ENCODE measurements at regions not wholly inside any gene's neighbourhood (a gene's known extent, or its start where the extent isn't known, plus 50 kb on each side); places are given as distances from the start of the nearest gene placed in this dataset.

DNA sequence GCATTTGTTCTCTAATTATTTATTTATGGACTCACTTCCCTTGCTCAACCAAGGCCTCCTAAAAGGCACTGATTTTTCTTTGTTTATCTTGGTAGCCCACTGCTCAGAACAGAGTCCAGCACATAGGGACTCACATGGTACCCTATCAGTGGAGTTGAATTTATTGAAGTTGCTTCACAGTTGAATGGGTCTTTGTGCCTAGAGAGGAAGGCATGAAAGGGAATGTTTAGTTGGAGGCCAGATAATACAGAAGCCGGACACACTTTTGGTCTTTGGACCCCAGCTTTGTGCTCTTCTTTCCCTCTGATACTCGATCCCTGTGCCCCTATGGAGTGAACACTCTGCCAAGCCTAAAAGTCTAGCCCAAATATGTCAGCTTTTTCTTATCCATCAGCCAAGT is 429.0 kb downstream of the PRDM2 start:
- H3K36me3 Mint-ChIP-seq, result no peaks in the 10 kb centered on the region
- no peak overlapping the region for H3K27ac Mint-ChIP-seq
- TF ChIP-seq, protein P1, sequence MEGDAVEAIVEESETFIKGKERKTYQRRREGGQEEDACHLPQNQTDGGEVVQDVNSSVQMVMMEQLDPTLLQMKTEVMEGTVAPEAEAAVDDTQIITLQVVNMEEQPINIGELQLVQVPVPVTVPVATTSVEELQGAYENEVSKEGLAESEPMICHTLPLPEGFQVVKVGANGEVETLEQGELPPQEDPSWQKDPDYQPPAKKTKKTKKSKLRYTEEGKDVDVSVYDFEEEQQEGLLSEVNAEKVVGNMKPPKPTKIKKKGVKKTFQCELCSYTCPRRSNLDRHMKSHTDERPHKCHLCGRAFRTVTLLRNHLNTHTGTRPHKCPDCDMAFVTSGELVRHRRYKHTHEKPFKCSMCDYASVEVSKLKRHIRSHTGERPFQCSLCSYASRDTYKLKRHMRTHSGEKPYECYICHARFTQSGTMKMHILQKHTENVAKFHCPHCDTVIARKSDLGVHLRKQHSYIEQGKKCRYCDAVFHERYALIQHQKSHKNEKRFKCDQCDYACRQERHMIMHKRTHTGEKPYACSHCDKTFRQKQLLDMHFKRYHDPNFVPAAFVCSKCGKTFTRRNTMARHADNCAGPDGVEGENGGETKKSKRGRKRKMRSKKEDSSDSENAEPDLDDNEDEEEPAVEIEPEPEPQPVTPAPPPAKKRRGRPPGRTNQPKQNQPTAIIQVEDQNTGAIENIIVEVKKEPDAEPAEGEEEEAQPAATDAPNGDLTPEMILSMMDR (IDR thresholded peaks at IDR 0.05; ENCODE audit: unreplicated experiment), result no peak
- H3K4me3 Mint-ChIP-seq, result no peak overlapping the region
- no peaks in the 10 kb centered on the region for H3K9me3 Mint-ChIP-seq
- H3K27me3 Mint-ChIP-seq (ENCODE audit: low read depth), result peaks cover 67% of the 10 kb centered on the region
- DNase-seq (ENCODE audit: low spot score in 2 of 2, unreplicated experiment in 2 of 2), result no peak
- H3K4me1 Mint-ChIP-seq, result no peaks in the 10 kb centered on the region

DNA sequence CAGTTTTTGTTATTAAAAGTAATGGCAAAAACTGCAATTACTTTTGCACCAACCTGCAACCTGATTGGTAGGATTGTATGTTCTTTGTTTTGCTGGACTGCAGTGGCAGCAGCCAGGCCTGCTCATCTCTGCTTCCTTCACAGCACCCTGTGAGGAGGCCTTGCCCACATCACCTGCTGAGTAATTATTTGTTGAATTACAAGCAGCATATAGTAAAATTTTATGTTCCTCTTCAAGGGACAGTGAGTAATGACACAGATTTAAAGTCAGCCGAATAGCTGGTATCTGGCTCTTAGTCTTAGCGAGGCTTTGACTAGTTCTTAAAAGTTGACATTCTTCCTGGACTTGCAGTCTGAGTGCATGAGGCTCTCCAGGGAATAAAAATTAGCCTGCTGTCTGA is 435.1 kb downstream of the PRDM2 start:
- no peak overlapping the region for H3K4me3 Mint-ChIP-seq
- peaks cover 38% of the 10 kb centered on the region for H3K27me3 Mint-ChIP-seq (ENCODE audit: low read depth)
- no peaks in the 10 kb centered on the region for H3K9me3 Mint-ChIP-seq
- TF ChIP-seq, protein P1 (IDR thresholded peaks at IDR 0.05; ENCODE audit: unreplicated experiment), result no peak
- no peak for DNase-seq (ENCODE audit: low spot score in 2 of 2, unreplicated experiment in 2 of 2)
- H3K27ac Mint-ChIP-seq, result no peak overlapping the region
- H3K36me3 Mint-ChIP-seq, result no peaks in the 10 kb centered on the region
- peaks cover 11% of the 10 kb centered on the region for H3K4me1 Mint-ChIP-seq

DNA sequence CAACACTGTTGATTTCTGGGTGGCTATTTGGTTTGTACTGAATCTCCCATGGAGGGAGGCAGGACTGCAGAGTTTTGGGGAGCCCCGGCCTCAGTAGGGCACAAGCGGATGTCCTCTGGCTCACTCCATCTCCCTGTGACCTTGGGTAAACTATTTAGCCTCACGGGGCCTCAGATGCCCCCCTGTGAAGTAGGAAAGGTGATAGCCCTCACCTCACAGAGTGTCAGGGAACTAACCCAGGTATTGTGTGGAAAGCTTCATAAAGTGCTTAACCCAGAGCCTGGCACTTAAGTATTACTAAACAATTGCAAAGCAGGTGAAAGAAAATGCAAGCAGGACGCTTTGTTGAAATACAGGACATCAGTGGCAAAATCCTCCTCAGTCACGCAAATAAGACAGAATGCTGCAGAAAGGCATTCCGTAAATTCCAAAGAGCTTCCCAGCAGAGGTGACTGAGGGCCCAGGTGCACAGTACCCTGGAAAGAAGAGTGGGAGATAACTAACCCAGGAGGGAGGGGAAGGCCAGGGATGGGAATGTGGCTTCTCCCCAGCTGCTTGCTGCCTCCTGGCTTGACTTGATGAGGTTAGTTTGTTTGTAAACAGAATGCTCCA is 436.3 kb downstream of the PRDM2 start:
- H3K36me3 Mint-ChIP-seq, result no peaks in the 10 kb centered on the region
- H3K4me3 Mint-ChIP-seq, result no peak overlapping the region
- DNase-seq (ENCODE audit: low spot score in 2 of 2, unreplicated experiment in 2 of 2), result no peak
- H3K27ac Mint-ChIP-seq, result no peak overlapping the region
- TF ChIP-seq, protein P1 (IDR thresholded peaks at IDR 0.05; ENCODE audit: unreplicated experiment), result no peak
- H3K27me3 Mint-ChIP-seq (ENCODE audit: low read depth), result peaks cover 29% of the 10 kb centered on the region
- H3K9me3 Mint-ChIP-seq, result no peaks in the 10 kb centered on the region
- H3K4me1 Mint-ChIP-seq, result peaks cover 11% of the 10 kb centered on the region

DNA sequence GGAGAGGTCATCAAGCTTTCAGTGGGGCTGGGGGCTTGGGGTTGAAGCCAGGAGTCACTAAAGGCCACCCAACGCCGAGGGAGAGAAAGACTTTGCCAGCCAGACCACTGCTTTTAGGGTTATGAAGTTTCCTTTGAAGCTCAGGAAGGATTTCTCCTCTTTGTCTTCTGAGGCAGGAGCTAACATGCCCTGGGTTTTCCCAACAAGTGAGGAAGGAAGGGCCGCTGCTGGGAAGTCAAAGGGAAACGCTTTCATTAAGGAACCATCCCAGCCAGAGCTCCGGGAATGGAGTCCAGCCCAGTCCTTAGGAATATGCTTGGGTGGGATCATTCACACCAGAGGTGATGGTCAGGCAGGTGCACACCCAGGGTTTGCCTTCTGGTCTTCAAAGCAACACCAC is 436.9 kb downstream of the PRDM2 start:
- Mint-ChIP-seq H3K27me3 (ENCODE audit: low read depth) (peaks cover 26% of the 10 kb centered on the region), H3K36me3 (no peaks in the 10 kb centered on the region), H3K9me3 (no peaks in the 10 kb centered on the region), H3K4me3 (no peak overlapping the region), H3K27ac (no peak overlapping the region), H3K4me1 (peaks cover 11% of the 10 kb centered on the region)
- no peak for DNase-seq (ENCODE audit: low spot score in 2 of 2, unreplicated experiment in 2 of 2)
- TF ChIP-seq, protein P1 (IDR thresholded peaks at IDR 0.05; ENCODE audit: unreplicated experiment), result no peak

DNA sequence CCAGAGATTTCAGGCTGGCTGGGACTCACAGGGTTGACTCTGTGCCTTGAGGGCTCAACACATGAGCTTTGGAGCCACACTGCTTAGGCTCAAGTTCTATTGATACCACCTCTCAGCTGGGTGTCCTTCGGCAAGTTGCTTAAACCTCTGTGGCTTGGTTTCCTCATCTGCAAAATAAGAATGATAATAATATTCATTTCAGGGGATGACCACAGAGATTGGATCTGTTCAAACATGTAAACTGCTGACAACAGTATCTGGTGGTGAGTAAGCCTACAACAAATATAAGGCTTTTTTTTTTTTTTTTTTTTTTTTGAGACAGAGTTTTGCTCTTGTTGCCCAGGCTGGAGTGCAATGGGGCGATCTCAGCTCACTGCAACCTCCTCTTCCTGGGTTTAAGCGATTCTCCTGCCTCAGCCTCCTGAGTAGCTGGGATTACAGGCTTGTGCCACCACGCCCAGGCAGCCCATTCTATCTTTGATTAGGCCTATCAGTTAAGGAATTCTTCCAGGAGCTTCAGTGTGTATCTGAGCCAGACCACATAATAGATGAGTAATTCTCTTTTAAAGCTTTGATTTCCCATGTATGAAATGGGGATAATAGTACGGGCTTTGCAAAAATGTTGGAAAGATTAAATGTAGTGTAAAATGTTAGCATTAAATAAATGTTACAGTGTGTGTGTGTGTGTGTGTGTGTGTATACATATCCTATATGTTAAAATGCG is 437.6 kb downstream of the PRDM2 start:
- Mint-ChIP-seq H3K27me3 (ENCODE audit: low read depth) (peaks cover 22% of the 10 kb centered on the region), H3K27ac (no peak overlapping the region), H3K4me1 (peaks cover 11% of the 10 kb centered on the region), H3K9me3 (no peaks in the 10 kb centered on the region), H3K4me3 (no peak overlapping the region), H3K36me3 (no peaks in the 10 kb centered on the region)
- TF ChIP-seq, protein P1 (IDR thresholded peaks at IDR 0.05; ENCODE audit: unreplicated experiment), result no peak
- DNase-seq (ENCODE audit: low spot score in 2 of 2, unreplicated experiment in 2 of 2), result no peak

Data from mesothelial cell of epicardium (in vitro differentiated cells).